ENCODE measurements at regions not wholly inside any gene's neighbourhood (a gene's known extent, or its start where the extent isn't known, plus 50 kb on each side); places are given as distances from the start of the nearest gene placed in this dataset.

GRCh38 chr12:68447797-68448260 lies 115.7 kb upstream of the MDM1 start:
- H3K27me3 Mint-ChIP-seq, result no peaks in the 10 kb centered on the region
- Histone ChIP-seq H3K27me3 (ENCODE audit: control insufficient read depth in 1 of 2, insufficient read depth in 2 of 2, low read length in 2 of 2) (no peaks in the 10 kb centered on the region), H3K9me3 (ENCODE audit: control insufficient read depth in 1 of 2, insufficient read depth in 1 of 2, low read length in 2 of 2) (peaks cover 0 to 3% of the 10 kb centered on the region in 2 experiments), H3K36me3 (ENCODE audit: insufficient read depth, low read length) (no peaks in the 10 kb centered on the region), H3K27ac (ENCODE audit: low read depth in 1 of 2, low read length in 2 of 2) (no peak overlapping the region), H3K4me3 (ENCODE audit: low read length) (no peak overlapping the region), H3K4me1 (ENCODE audit: insufficient read depth, low read length) (peaks cover 46% of the 10 kb centered on the region)
- H3K9me3 Mint-ChIP-seq, result no peaks in the 10 kb centered on the region
- H3K27ac Mint-ChIP-seq, result peak overlapping the region; percentile 32
- H3K4me1 Mint-ChIP-seq (ENCODE audit: low read depth), result peaks cover 81% of the 10 kb centered on the region
- intact Hi-C loops (cut with DNase I, micrococcal nuclease), result loop anchor here in 1 of 2 experiments (5.0 kb wide), 1 partner anchor 86 kb away; no protein-coding TSS in a partner anchor
- H3K36me3 Mint-ChIP-seq (ENCODE audit: low read depth), result no peaks in the 10 kb centered on the region
- H3K4me3 Mint-ChIP-seq, result no peak overlapping the region
- ATAC-seq (ENCODE audit: poor library complexity), result no peak
- POLR2A ChIA-PET, result interaction anchor here (1.0 to 1.1 kb wide), 3 partner anchors 8 to 83 kb away, joined by 3 to 4 read pairs (median 3); no protein-coding TSS in a partner anchor
- no peak for DNase-seq
- CTCF ChIA-PET, result no interaction called here
- no peak for TF ChIP-seq CTCF (IDR thresholded peaks at IDR 0.05)

GRCh38 chr12:68449196-68449595 lies 117.0 kb upstream of the MDM1 start:
- H3K9me3 Mint-ChIP-seq, result no peaks in the 10 kb centered on the region
- H3K36me3 Mint-ChIP-seq (ENCODE audit: low read depth), result no peaks in the 10 kb centered on the region
- no peak for TF ChIP-seq CTCF (IDR thresholded peaks at IDR 0.05)
- no peaks in the 10 kb centered on the region for H3K36me3 ChIP-seq (ENCODE audit: insufficient read depth, low read length)
- peak overlapping the region; percentile 43 for H3K4me3 Mint-ChIP-seq
- H3K27me3 Mint-ChIP-seq, result no peaks in the 10 kb centered on the region
- intact Hi-C loops (cut with DNase I, micrococcal nuclease), result loop anchor here in 1 of 2 experiments (5.0 kb wide), 1 partner anchor 87 kb away; no protein-coding TSS in a partner anchor
- CTCF ChIA-PET, result interaction anchor here (0.6 kb wide), 1 partner anchor 26 kb away, joined by 3 read pairs; no protein-coding TSS in a partner anchor
- H3K27ac Mint-ChIP-seq, result peak overlapping the region; percentile 57
- ATAC-seq (ENCODE audit: poor library complexity), result no peak
- no peaks in the 10 kb centered on the region for H3K9me3 ChIP-seq (ENCODE audit: control insufficient read depth in 1 of 2, insufficient read depth in 1 of 2, low read length in 2 of 2)
- DNase-seq, result no peak
- no peak overlapping the region for H3K4me3 ChIP-seq (ENCODE audit: low read length)
- H3K4me1 Mint-ChIP-seq (ENCODE audit: low read depth), result peaks cover 94% of the 10 kb centered on the region
- no peaks in the 10 kb centered on the region for H3K27me3 ChIP-seq (ENCODE audit: control insufficient read depth in 1 of 2, insufficient read depth in 2 of 2, low read length in 2 of 2)
- POLR2A ChIA-PET, result interaction anchor here (1.0 to 1.2 kb wide), 2 partner anchors 14 to 90 kb away, joined by 3 read pairs; no protein-coding TSS in a partner anchor
- H3K4me1 ChIP-seq (ENCODE audit: insufficient read depth, low read length), result peaks cover 53% of the 10 kb centered on the region
- H3K27ac ChIP-seq (ENCODE audit: low read depth in 1 of 2, low read length in 2 of 2), result no peak overlapping the region

GRCh38 chr12:68450947-68451260 lies 118.7 kb upstream of the MDM1 start:
- ChIA-PET POLR2A (interaction anchor here (0.7 to 1.5 kb wide), 2 partner anchors 13 to 88 kb away, joined by 3 to 4 read pairs; no protein-coding TSS in a partner anchor), CTCF (no interaction called here)
- H3K27ac ChIP-seq (ENCODE audit: low read depth in 1 of 2, low read length in 2 of 2), result peak overlapping the region; percentile 31 to 62
- peak overlapping the region; percentile 76 for H3K4me3 Mint-ChIP-seq
- no peaks in the 10 kb centered on the region for H3K27me3 ChIP-seq (ENCODE audit: control insufficient read depth in 1 of 2, insufficient read depth in 2 of 2, low read length in 2 of 2)
- H3K9me3 ChIP-seq (ENCODE audit: control insufficient read depth in 1 of 2, insufficient read depth in 1 of 2, low read length in 2 of 2), result no peaks in the 10 kb centered on the region
- H3K4me3 ChIP-seq (ENCODE audit: low read length), result peak overlapping the region; percentile 20
- DNase-seq (peak in 2 of 14 experiments; percentile 39 to 42), ATAC-seq (ENCODE audit: poor library complexity) (peak; percentile 14)
- H3K36me3 ChIP-seq (ENCODE audit: insufficient read depth, low read length), result no peaks in the 10 kb centered on the region
- intact Hi-C loops (cut with DNase I, micrococcal nuclease), result no loop called here
- TF ChIP-seq CTCF (IDR thresholded peaks at IDR 0.05), result no peak
- H3K4me1 ChIP-seq (ENCODE audit: insufficient read depth, low read length), result peaks cover 66% of the 10 kb centered on the region
- peak overlapping the region; percentile 79 for H3K27ac Mint-ChIP-seq
- H3K36me3 Mint-ChIP-seq (ENCODE audit: low read depth), result no peaks in the 10 kb centered on the region
- H3K4me1 Mint-ChIP-seq (ENCODE audit: low read depth), result peaks cover 100% of the 10 kb centered on the region
- H3K27me3 Mint-ChIP-seq, result no peaks in the 10 kb centered on the region
- H3K9me3 Mint-ChIP-seq, result no peaks in the 10 kb centered on the region

Data from CD4-positive, alpha-beta T cell (primary cell).